Posterior cingulate gyrus (tissue), 11 donors: ENCODE measurements at regions not wholly inside any gene's neighbourhood (a gene's known extent, or its start where the extent isn't known, plus 50 kb on each side); places are given as distances from the start of the nearest gene placed in this dataset.

Experiments
- DNase-seq, 10 donors: peaks; one replicate each; pipeline versions ENCODE4 v3.0.0 to v3.0.0-alpha.2; 2020 to 2021; ENCODE audit warnings: mixed read lengths in 3 of 10
- intact Hi-C: fragments of 100-400 bp; cut with DNase I; formaldehyde crosslinking; loops from one replicate; pipeline ENCODE4 v1.15.1; 2023

DNA sequence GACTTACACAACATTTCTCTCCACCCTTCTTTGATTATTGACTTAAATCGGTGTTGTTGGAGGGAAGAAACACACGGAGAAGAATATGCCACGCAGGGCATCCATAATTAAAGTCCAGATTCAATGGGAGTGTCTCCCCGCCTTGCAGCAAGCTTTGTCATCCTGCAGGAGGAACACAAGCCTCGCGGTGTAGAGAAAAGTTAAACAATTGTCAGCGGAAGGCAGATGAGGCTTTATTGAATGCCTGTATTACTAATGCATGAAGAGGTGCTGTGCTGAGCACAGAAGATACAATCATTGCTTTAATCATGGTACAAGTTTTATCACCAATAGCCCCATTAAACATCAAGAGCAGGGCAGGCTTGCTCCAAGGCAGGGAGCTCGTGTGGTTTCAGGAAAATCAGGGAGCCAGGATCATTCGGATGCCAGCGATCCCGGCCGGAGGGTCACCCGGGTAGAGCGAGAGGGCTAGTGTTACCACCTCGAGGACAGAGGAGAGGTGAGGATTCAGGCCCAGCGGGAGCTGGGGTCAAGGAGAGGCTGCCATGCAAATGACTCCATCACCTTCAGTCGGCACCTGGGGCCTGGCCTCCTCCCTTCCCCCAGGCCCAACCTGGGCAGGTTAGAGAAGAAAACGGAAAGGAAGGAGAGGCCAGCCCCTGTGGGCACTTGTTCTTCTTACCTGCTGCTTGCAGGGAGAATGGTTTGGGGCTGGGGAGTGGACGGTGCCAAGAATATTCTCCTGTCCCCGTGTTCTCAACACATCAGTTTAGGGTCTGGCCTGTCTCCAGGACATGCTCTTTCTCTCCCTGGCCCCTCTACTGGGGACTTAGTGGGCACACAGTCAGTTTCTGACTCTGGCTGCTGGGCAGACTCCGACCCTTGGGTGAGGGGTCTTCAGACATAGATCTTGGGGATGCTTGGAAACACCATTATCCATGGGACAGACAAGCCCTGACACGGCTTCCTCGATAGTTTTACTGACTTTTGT is 289.5 kb downstream of the IRX2 start:
- intact Hi-C loops = no loop called here
- DNase-seq = peak in 1 of 10 donors; percentile 77

DNA sequence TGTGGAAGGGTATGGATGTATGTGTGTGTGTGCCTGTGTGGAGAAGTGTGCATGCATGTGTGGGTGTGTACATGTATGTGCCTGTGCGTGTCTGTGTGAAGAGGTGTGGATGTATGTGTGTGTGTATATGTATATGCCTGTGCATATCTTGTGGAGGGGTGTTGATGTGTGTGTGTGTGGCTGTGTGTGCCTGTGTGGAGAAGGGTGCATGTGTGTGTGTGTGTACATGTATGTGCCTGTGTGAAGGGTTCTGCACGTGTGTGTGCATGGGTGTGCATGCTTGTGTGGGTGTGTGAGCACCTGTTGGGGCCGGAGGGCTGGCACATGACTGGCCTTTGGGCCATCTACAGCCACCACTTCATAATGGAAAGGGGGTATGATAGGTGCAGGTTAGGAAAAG is 291.4 kb downstream of the IRX2 start:
- intact Hi-C loops = no loop called here
- no peak for DNase-seq

DNA sequence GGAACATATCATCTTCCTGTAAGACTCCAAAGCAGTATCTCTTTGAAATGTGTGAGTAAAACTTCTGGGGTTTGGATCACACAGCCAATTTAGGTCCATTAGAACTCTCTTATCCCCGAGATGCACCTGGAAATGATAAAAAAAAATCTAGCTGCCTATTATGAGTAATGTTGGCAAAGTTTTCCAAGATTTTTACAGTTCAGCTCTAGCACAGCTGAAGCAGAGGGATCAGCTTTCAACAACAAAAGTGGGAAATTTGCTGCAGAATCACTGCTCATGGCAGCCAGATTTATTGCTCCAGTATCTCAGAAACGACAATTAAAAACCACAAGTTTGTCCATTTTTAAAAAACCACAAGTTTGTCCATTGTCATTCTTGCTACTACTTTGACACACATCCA is 292.2 kb downstream of the IRX2 start:
- no peak for DNase-seq
- intact Hi-C loops = no loop called here

DNA sequence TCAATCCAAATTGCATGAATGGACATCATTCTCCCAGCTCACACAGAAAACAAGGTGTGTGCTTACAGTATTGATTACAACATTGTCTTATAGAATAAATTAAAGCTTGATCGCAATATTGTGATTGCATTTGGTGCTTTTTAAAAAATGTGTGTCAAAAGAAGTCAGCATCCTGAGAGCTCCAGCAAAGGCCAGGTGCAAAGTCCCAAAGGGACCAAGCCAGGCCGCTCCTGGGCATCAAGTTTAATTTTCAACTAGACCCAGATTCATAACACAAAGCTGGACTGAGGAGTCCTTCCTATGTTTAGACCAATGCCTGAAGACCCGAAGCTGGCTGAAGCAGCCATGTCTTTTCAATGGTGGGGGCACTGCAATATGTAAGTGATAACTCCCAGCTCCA is 295.6 kb downstream of the IRX2 start:
- intact Hi-C loops = no loop called here
- DNase-seq = no peak

DNA sequence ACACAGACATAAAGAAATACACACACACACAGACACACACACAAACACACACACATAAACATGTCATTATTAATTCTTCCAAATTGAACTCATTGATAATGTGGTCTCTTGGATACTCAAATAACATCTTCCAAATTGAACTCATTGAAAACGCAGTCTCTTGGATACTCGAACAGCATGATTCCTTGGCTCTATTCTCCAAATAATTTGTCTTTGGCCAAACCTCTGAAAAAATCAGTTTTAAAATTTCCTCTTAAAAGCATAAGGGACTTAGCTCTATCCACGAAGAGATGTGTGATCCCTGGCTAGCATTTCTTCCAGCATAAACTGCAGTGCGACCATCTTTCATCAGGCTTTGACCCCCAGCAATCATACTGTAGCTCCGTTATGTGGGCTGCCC is 296.6 kb downstream of the IRX2 start:
- intact Hi-C loops = no loop called here
- DNase-seq = no peak

DNA sequence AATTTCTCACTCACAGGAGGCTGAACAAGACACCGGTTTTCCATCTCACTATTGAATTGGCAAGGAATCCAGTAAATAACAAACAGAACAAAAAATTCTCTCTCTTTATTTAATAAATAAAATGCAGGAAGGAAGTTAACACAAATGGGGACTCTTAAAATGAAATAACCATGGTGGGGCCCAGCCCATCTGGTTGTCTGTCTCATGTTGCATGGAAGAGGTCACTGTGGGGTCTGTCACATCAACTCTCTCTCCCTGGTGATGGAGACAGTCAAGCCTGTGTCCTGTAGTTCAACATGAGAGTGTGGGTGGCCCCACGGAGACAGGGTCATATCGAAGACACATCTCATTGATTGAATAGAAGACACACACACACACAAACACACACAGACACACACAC is 297.7 kb downstream of the IRX2 start:
- intact Hi-C loops = no loop called here
- peak in 1 of 10 donors; percentile 26 for DNase-seq

DNA sequence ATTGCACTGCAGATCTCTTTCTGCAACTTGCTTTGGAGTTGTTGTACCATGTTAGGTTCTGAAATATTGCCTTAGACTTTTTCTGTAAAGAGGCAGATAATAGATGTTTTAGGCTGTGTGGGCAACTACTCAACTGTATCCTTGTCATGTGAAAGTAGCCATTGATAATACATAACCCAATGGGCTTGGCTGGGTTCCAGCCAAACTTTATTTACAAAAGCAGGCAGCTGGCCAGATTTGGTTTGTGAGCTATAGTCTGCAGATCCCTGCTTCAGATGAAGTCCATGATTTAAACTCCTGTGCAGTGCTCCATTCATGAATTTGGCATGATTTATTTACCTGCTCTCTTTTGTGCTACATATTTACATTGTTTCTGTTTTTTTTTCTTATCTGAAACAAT is 300.4 kb downstream of the IRX2 start:
- no peak for DNase-seq
- intact Hi-C loops = no loop called here

DNA sequence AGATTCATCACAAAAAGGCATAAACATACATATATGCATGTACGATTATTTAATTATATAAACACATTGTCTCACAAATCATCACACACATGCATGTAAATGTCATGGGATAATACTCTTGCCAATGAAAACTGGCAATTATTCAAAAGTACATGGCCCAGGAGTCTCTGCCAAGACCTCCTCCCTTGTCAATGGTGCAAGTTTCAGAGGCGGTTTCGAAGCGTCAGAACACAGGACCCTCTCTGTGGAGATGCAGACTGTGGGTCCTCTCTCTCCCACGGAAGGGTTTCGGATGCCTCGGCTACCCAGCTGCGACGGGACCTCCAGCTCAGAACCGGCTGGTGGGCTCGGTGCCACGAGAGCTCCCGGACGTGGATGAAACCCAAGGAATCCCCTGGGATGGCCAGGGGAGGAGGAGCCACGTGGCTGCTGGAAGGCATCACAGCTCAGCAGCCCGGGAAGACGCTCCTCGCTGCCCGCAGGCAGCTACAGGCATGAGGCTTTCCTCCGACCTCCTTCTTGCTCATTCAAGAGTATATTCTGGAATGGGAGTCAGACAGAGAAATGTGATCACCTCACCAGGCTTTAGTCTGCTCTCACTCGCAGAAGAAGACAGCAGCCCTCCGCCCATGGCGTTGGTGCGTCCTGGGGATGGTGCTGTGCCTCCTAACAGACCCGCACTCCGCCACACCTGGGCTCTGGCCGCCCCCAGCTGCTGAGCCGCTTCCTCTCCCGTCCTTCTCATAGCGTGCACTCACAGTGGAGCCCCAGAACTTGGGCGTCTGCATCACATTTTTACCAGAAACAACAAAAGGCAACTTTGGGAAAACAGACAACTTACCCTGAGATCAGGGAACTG is 308.8 kb downstream of the IRX2 start:
- intact Hi-C loops = no loop called here
- peak in 1 of 10 donors; percentile 73 for DNase-seq

DNA sequence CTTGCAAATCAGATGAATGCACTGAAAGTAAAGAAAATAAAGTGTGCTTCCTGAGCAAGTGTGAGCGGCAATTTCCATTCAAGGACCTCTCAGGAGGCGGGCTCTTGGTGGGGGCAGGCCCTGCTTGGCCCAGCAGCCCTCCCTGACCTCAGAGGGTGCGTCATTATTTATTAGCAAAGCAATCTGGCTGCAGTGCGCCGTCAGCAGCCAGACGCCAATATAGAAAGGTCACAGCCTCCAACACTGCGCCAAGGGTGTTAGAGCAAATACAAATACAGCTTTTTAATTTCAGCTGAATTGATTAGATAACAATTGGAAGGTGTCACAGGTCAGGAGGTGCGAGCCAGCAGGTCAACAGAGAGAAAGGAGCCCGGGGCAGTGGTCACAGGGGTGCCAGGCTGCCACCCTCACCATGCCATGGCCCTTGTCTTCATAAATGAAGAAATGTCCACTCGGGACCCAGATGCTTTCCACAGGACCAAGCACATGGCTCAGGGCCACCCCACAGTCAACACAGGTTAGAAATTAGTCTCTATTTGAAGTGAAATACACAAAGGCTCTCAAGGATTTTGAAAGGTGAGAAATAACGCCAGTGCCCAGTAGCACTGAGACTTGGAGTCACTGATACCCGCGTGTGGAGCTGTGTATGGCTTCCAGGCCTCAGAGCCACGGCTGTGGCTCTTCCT is 309.8 kb downstream of the IRX2 start:
- intact Hi-C loops = no loop called here
- peak in 1 of 10 donors; percentile 54 for DNase-seq

DNA sequence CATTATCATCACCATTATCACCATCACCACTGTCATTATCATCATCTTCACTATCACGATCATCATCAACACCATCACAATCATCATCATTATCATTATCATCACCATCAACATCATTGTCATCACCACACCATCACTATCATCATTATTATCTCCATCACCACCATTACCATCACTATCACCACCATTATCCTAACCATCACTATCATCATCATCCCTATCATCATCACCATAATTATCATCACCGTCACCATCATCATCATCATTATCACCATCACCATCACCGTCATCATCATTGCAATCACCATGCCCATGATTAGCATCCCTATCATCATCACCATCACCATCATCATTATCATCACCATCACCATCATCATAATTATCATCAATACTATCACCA is 311.9 kb downstream of the IRX2 start:
- no peak for DNase-seq
- intact Hi-C loops = no loop called here

DNA sequence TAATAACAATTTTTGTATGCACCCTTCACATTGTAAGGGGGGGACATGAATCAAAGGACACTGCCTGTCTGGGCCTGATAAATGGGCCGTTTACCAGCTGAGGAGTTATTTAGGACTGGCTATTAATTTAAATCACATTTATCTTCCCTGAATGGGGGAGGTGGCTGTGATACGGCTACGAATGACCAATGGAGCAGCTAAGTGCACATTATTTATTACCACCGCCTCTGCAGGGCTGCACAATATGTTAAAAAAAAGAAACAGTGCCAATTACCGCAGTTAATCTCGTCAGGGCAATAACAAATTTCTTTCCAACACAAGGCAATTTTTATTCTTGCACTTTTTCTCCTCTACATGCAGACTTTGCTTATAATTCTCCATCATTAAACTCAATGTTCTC is 318.4 kb downstream of the IRX2 start:
- no peak for DNase-seq

DNA sequence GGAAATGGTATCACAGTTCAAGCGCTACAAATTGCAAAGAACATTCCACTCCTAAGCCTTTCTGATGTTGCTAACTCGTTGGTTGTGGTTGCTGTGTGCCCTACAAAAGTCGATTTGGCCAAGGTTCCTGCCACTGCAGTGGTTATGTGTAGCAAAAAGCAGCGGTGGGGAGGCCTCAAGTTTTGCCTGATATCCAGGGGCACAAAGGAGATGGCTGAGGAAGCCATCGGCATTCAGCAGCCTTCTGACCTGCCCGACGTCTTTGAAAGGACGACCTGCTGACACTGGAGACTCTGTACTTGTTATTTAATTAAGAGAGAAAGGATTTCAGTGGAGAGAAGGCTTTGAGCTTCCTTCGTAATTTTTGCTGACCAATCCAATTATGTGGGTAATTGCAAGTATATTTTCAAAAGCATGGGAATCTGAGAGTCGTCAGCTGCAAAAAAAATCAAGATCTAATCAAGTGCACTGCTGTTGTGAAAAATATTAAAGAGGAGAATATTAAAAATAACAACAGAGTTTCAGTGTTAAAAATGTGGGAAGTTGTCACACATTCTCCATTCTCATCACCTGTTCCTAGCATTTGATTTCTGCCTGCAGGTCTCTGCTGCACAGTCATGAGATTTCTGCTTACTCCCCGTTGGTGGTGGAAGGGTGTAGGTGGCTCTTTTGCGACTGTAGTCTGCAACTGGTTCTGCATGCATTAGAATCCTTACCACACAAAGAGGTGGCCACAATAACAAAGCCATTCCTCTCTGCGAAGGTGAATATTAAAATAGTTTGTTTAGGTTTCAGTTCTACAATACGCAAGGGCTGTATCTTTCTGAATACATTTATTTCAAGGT is 319.2 kb downstream of the IRX2 start:
- intact Hi-C loops = no loop called here
- DNase-seq = peak in 1 of 10 donors; percentile 53

More for the DNA sequence above, 318.4 kb downstream of the IRX2 start:
- intact Hi-C loops = no loop called here

DNA sequence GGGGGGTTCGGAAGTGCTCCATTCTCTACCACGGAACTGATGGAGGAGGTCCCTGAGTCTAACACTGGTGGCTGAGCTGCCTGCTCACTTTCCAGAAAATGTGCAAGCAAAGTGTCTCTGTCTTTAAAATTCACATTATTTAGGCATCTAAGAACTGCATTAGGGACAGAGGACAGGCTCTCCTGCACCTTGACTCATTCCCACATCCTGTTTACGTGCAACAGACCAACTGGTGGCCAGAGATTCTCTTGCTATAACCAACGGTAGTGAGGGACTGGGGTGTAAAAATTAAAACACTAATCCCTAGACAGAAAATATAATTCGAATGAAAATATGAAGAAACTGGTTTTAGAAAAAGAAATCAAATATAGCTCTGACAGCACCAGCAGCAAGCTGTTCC is 320.9 kb downstream of the IRX2 start:
- no peak for DNase-seq
- intact Hi-C loops = no loop called here

DNA sequence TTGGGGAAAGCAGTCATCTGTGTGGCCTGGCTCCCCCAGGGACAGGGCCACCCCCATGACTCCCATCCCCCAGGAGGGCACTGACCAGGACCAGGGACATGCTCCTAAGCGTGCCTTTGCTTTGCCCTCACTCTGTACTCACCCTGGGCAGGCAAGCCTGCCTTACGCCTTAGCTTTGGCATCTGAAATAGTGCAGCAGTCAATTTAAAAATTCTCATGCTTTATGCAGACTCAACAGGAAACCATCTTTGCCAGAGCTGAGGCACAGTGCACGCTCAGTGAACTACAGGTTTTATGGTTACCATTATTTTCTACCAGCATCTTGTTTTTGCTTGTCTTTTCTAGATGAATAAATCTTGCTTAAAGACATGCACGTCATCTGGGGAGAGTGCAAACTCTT is 323.5 kb downstream of the IRX2 start:
- DNase-seq = no peak
- intact Hi-C loops = no loop called here

DNA sequence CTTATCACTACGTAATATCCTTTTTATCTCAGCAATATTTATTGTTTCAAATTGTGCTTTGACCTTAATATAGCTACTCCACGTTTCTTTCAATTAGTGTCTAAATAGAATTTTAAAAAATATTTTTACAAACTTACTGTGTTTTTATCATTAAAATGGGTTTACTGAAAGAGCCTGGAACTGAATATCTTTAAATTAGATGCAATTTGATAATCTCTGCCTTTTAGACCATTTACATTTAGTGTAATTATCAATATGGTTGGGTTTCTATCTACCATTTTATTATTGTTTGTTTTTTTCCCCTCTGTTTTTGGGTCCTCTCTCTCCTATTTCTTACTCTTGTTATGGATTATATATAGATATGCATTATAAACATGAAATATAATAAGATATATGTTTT is 327.8 kb downstream of the IRX2 start:
- no peak for DNase-seq
- intact Hi-C loops = no loop called here

DNA sequence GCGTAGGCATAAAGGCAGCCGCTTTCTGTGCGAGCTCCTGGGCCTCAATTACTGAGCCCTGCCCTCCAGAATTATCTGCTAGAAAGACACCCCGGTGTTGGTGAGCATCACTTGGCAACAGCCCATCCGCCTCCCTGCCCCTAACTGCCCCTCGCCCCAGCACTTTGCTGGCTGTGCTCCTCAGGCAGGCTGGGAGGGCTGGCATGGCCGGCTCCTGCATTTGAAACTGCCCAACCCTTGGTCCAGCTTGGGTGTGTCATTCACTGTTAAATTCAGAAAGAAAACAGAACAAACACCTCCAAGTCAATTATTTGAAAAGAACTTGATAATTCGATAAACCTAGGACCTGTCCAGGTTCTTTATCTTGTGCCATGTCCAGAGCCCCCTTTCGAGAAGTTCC is 334.2 kb downstream of the IRX2 start:
- no peak for DNase-seq
- intact Hi-C loops = no loop called here

DNA sequence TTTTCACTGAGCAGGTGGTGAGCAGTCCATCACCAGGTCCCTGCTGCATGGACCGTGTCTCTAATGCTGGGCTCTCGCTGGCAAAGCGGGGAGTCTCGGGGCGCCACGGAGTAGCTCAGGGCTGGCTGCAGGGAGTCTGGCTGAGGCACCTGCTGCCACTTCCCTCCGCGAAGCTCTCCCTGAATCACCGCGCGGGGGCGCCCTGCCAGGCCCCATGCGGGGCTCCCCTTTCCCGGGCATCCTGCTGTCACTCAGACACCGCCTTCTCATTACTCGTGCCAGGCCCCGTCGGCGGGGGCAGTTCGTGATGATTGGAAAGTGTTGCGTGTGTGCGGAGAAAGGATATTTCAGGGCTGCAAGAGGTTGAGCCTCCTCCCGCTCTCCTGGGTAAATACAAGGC is 335.8 kb downstream of the IRX2 start:
- intact Hi-C loops = no loop called here
- DNase-seq = peak in 1 of 10 donors; percentile 88

DNA sequence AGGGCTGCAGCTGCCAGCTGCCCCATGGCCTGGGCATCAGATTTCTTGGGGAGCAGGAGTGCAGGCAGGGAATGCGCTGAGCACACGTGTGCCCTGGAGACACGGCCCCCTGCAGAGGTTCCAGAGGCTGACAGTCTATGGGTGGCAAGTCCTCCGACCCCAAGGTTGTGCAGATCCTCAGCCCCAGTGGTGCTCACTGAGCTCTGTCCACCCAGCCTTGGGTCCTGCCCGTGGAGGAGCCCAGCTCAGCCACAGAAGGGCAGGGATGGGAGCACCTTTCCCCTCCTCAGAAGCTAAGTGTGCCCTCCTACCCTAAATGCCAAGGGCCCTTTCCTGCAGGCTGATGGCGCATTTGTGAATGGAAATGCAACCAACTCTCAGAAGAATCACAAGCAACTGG is 341.0 kb downstream of the IRX2 start:
- intact Hi-C loops = no loop called here
- peak in 1 of 10 donors; percentile 69 for DNase-seq

DNA sequence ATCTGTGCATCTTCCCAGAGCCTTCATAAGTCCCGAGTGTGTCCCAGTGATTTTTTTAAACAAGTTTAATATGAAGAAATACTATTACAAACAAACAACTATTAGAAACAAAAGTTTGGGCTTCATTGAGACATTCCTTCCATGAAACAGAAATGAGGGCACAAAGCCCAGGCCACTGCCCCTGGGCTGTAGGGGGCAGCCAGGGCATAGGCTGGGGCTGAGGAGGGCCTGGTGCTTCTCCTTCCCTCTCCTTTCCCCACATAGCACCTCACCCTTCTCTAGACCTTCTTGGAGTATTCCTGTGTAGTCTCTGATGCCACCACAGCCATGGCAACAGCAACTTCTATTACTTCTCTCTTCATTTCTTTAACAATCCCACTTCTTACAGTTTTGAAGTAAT is 348.2 kb downstream of the IRX2 start:
- intact Hi-C loops = no loop called here
- no peak for DNase-seq

DNA sequence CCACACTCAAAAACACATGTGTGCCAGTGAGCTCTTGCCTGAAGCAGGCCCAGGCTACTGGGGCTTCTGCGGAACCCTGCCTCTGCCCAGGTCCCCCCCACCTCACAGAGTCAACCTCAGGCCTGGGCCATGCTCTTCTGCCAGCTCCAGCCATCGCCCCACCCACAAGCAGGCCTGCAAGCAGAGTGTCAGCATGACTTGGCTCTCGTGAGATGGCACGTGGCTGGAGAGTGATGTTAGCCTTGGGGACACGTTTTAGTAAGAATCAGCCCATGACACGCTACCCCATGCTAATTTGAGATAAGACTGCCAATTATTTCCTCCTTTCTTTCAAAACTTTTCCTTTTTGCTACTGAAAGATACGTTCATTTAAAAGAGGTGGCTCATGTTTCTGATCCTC is 351.7 kb downstream of the IRX2 start:
- no peak for DNase-seq
- intact Hi-C loops = no loop called here
